GM12864 (cell line): ENCODE measurements at regions not wholly inside any gene's neighbourhood (a gene's known extent, or its start where the extent isn't known, plus 50 kb on each side); places are given as distances from the start of the nearest gene placed in this dataset.

Experiments
- DNase-seq: peaks from one replicate; pipeline ENCODE4 v3.0.0-alpha.2; 2011; ENCODE audit warnings: low read depth
- H3K4me3 ChIP-seq: 2 replicates; pipeline ENCODE4 v1.5.1; 2011; ENCODE audit warnings: mild to moderate bottlenecking, low read depth, low read length, control low read depth
- TF ChIP-seq, protein P1 (sequence below): IDR thresholded peaks from 2 replicates; pipeline ENCODE4 v1.5.1; 2011; ENCODE audit warnings: low read depth, mild to moderate bottlenecking, moderate library complexity, low read length, control low read depth, inconsistent platforms; ENCODE audit errors: missing control alignments

- DNase-seq = no peak
- TF ChIP-seq, protein P1, sequence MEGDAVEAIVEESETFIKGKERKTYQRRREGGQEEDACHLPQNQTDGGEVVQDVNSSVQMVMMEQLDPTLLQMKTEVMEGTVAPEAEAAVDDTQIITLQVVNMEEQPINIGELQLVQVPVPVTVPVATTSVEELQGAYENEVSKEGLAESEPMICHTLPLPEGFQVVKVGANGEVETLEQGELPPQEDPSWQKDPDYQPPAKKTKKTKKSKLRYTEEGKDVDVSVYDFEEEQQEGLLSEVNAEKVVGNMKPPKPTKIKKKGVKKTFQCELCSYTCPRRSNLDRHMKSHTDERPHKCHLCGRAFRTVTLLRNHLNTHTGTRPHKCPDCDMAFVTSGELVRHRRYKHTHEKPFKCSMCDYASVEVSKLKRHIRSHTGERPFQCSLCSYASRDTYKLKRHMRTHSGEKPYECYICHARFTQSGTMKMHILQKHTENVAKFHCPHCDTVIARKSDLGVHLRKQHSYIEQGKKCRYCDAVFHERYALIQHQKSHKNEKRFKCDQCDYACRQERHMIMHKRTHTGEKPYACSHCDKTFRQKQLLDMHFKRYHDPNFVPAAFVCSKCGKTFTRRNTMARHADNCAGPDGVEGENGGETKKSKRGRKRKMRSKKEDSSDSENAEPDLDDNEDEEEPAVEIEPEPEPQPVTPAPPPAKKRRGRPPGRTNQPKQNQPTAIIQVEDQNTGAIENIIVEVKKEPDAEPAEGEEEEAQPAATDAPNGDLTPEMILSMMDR = peak; percentile 61
- H3K4me3 ChIP-seq = no peak overlapping the region
Observed at GRCh38 chr6:128725271-128726233, 157.4 kb upstream of the LAMA2 start.

GRCh38 chr6:128724738-128725137 is 158.2 kb upstream of the LAMA2 start:
- DNase-seq = no peak
- no peak overlapping the region for H3K4me3 ChIP-seq
- TF ChIP-seq, protein P1 = no peak

DNA sequence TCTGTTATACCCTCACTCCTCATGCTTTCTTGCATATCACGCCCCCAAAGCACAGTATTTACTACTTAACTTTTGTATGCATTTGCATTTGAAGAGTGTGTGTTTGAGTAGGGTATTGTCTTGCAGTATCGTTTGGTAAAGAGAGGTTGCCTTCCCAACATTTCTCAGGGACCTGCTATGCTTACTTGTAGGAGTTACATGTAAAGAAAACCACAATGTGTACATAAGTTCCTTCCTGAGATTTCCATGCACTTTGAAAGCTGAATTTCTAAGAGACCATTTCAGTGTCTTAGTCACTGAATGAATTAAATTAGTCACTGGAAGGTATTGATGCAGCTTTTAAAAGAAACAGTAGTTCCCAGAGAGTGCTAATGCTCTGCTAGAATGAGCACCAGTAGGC is 159.3 kb upstream of the LAMA2 start:
- DNase-seq = no peak
- no peak overlapping the region for H3K4me3 ChIP-seq

DNA sequence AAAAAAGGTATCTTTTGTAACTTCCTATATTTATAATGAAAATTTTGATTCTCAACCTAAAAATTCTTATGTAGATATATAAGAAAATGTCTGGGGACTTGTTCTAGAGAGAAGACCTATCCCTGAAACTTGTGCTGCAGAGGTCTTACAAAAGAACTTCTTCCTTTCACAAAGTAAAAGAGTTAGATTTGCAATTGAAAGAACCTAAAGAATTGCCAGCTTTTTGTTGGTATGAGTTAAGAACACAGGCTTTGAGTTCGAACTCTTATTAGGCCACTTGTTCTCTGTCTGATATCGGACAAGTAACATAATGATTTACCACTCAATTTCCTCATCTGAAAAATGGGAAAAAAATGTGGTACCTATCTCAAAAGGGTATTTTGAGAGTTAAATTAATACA is 162.0 kb upstream of the LAMA2 start:
- no peak for DNase-seq
- H3K4me3 ChIP-seq = no peak overlapping the region
- TF ChIP-seq, protein P1 = no peak

More for the DNA sequence above, 159.3 kb upstream of the LAMA2 start:
- TF ChIP-seq, protein P1 = no peak

DNA sequence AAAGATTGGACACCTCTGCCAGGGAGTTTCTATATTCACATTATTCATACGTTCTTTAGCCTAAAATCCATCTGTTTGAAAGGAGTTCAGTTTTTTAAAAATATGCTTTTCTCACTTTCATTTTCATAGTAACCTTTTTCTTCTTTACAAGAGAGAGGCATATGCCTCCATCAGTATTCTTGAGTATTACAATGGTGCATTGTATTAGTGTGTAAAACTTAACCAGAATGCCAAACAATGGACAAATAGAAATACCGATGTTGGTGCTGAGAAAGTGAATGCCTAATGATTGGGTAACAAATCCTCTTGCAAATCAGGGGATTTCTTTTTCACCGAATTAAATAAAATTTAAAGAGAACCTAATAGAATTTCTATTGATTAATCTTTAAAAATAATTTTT is 163.2 kb upstream of the LAMA2 start:
- no peak for DNase-seq
- no peak overlapping the region for H3K4me3 ChIP-seq
- TF ChIP-seq, protein P1 = no peak

DNA sequence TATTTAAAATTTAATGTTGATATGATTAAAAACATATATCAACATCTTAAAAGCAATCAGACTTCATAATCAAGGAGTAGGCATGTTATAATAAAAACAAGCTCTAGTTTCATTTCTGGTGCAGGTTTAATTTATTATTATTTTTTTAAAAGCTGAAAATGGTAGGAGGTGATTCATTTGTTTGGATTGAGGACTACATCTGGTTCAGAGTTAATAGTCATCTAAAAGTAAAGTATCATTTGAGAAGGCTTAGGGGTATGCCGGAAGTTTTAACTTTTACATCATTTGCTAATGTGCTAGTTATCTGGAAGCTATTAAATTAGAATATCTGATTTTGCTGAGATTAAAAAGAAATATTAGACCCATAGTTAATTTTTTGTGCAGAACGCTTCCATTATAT is 169.5 kb upstream of the LAMA2 start:
- TF ChIP-seq, protein P1 = no peak
- no peak for DNase-seq
- H3K4me3 ChIP-seq = no peak overlapping the region
